LNCAP (cell line): ENCODE measurements at regions not wholly inside any gene's neighbourhood (a gene's known extent, or its start where the extent isn't known, plus 50 kb on each side); places are given as distances from the start of the nearest gene placed in this dataset.
A peak's percentile ranks its signal among the peaks of the same experiment; 100 is the strongest.

Experiments used
- CTCF ChIP-seq: fragments of 450-650 bp; IDR thresholded peaks from 2 replicates; pipeline ENCODE4 v1.5.1; 2017; ENCODE audit warnings: mild to moderate bottlenecking

DNA sequence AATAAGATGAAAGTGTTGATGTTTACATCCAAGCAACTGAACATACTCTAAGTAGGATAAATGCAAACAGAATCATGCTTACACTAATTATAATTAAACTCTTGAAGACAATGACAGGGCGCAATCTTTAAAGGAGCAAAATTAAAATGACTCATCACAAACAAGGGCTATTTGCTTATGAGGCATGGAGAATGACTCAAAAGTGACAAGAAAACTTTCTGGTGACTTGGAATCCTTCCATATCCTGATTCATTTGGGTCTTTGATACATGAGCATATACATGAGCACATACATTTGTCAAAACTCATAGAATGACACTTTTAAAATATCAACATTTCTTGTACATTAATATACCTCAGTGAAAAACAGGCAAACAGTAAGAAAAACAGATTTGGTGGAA, 1632.3 kb downstream of the KCNT2 start:
- no peak for TF ChIP-seq CTCF

DNA sequence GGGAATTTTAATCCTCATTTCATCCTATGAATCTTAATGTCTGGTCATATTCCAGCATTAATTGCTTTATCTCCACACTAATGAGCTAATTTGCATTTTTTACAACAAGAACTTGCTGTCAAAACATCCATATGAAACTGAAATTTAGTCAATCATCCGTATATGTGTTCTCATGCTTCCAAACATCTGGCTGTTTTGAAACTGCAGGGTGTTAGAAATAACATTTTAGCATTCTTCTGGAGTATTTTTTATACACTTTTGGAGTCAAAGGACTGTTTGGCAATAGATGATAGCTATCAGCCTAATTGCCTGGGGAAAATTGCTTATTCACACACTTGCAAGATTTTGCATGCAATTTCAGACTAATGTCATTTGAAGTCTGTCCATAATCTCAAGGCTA, 1639.3 kb downstream of the KCNT2 start:
- TF ChIP-seq CTCF, result no peak

- TF ChIP-seq CTCF, result no peak
These were observed 1648.4 kb downstream of the KCNT2 start for GRCh38 chr1:194959795-194960194.

DNA sequence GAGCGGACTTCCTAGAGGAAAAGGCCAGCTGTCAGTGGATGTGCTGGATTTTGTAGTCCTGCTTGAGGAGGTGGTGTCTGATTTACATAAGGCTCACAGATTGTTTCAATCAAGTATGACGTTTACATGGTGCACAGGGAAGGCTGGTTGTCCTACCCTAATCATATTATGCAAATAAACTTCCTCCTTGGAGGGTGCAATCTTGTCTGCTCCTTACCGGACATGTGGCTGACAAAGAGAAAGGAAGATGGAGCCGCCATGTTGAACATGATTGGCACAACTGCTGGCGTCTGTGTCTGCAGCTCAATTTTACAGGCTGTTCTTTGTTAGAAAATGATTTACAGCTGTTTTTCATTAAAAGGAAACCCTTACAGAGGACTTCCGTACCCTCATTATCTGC, 1656.1 kb downstream of the KCNT2 start:
- TF ChIP-seq CTCF, result no peak

DNA sequence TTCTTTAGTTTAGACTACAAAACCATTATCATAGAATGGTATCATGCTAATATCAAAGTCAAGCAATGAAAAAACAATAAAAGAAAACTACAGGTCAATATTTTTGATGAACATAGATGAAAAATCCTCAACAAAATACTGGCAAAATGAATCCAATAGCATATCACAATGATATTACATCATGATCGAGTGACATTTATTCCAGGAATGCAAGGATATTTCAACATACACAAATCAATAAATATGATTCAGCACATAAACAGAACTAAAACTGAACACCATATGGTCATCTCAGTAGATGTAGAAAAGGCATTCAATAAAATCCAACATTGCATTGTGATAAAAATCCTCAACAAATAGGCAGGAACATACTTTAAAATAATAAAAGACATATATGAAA, 1657.7 kb downstream of the KCNT2 start:
- no peak for TF ChIP-seq CTCF

DNA sequence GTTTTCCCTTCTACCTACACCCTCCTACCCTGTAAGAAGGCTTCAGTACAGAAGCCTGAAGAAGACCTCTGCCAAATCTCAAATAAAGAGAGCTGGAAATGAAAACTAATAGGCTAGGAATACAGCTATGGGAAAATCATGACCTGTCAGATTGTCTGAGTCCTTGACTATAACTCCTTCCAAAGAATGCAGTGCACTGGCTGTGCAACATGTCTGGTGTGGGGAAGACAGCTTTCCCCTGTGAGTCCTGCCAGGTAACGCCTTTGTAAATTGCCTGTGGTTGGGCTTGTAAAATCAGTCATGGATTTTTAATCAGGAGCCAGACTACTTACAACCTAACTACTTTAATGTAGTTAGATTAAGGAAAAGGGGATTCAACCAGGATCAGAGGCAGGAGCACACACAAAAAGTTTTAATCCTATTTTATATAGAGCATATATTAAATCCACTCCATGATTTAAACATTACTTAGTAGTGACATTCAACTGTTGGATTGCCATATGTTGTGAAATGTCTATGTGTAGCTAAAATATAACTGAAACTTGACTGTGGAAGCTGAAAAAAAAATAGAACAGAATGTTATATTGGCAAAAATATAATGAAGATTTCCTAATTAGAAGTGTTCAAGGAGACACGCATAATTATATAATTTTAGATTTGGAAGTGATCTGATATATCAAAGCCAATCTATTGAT, 1667.8 kb downstream of the KCNT2 start:
- no peak for TF ChIP-seq CTCF

DNA sequence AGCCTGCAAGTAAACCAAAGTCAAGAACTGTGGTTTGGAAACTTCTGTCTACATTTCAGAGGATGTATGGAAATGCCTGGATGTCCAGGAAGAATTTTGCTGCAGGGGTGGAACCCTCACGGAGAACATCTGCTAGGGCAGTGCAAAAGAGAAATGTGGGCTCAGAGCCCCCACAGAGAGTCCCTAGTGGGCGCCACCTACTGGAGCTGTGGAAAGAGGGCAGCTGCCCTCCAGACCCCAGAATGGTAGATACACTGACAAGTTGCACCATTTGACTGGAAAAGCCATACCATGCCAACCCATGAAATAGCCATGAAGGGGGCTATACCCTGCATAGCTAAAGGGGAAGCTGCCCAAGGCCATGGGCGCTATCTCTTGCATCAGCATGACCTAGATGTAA, 1672.4 kb downstream of the KCNT2 start:
- TF ChIP-seq CTCF, result peak; percentile 13; the same call in 1 of the 2 replicates

DNA sequence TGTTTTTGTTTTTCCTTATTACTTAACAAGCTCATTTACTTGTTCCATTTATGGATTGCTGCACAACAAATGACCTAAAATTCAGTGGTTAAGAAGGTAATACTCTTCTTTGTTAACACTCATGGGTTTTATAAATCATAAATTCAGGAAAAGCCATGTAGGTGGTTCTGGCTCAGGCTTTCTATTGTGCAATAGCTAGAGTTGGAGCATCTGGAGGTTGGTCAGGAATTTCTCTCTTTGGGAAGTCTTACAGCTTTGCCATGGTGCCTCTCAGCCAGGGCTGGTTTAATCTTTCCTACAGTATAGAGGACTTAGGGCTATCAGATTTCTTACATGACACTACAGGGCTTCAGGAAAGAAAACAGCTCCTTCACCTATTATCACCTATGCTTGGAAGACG, 1677.1 kb downstream of the KCNT2 start:
- no peak for TF ChIP-seq CTCF
